WTC11 (cell line): ENCODE measurements at regions not wholly inside any gene's neighbourhood (a gene's known extent, or its start where the extent isn't known, plus 50 kb on each side); places are given as distances from the start of the nearest gene placed in this dataset.

Experiments used
- ATAC-seq: fragments of 200-7000 bp; cut with Tn5 transposase; 2 replicates; pipeline ENCODE4 v1.10.0; 2021; ENCODE audit warnings: mild to moderate bottlenecking, moderate library complexity
- CTCF ChIA-PET: fragments of 300-600 bp; sonication (Branson Sonifier 250); formaldehyde crosslinking; loops from one replicate; lab custom pipeline; 2021; ENCODE audit warnings: antibody characterized with exemption; lab: Charles Lee
- POLR2A ChIA-PET: fragments of 350-600 bp; sonication (Branson Sonifier 250); formaldehyde crosslinking; loops from one replicate; lab custom pipeline; 2021; ENCODE audit warnings: antibody characterized with exemption; lab: Charles Lee
- DNase-seq: peaks from one replicate; pipeline ENCODE4 v3.0.0; 2021; ENCODE audit warnings: low spot score
- H3K27ac Mint-ChIP-seq: 2 replicates; pipeline ENCODE4 v1.8.0; 2021; ENCODE audit warnings: mixed read lengths
- H3K27me3 Mint-ChIP-seq: 2 replicates; pipeline ENCODE4 v1.8.0; 2021; ENCODE audit warnings: low read depth, mild to moderate bottlenecking, moderate library complexity, mixed read lengths
- H3K36me3 Mint-ChIP-seq: 2 replicates; pipeline ENCODE4 v1.8.0; 2021; ENCODE audit warnings: mixed read lengths
- H3K4me1 Mint-ChIP-seq: 2 replicates; pipeline ENCODE4 v1.8.0; 2022; ENCODE audit warnings: mixed read lengths
- H3K4me3 Mint-ChIP-seq: 2 replicates; pipeline ENCODE4 v1.8.0; 2021; ENCODE audit warnings: mild to moderate bottlenecking, moderate library complexity, mixed read lengths
- H3K9me3 Mint-ChIP-seq: 2 replicates; pipeline ENCODE4 v1.8.0; 2021; ENCODE audit warnings: mixed read lengths
- CBFB ChIP-seq: sonication (generic); formaldehyde crosslinking; IDR thresholded peaks from 2 replicates; pipeline ENCODE4 v1.8.1; 2022; ENCODE audit warnings: mild to moderate bottlenecking, low read depth, missing genetic modification reagents
- CREB1 ChIP-seq: sonication (generic); formaldehyde crosslinking; IDR thresholded peaks from 2 replicates; pipeline ENCODE4 v1.8.0; 2023; ENCODE audit warnings: mild to moderate bottlenecking, missing genetic modification reagents
- EMX1 ChIP-seq: fragments of 250-450 bp; sonication (Bioruptor Pico); IDR thresholded peaks from 2 replicates; pipeline ENCODE4 v1.8.0; 2021; ENCODE audit warnings: mild to moderate bottlenecking
- ETV6 ChIP-seq: sonication (generic); formaldehyde crosslinking; IDR thresholded peaks from 2 replicates; pipeline ENCODE4 v1.8.1; 2022; ENCODE audit warnings: mild to moderate bottlenecking, missing genetic modification reagents
- GTF2I ChIP-seq: fragments of 250-450 bp; sonication (Bioruptor Pico); conservative IDR thresholded peaks from 2 replicates; pipeline ENCODE4 v1.4.0; 2021; ENCODE audit warnings: mild to moderate bottlenecking
- JAZF1 ChIP-seq: fragments of 250-450 bp; sonication (Bioruptor Pico); IDR thresholded peaks from 2 replicates; pipeline ENCODE4 v1.9.0; 2021; ENCODE audit warnings: moderate library complexity, mild to moderate bottlenecking, inconsistent platforms
- MXD4 ChIP-seq: fragments of 250-450 bp; sonication (Bioruptor Pico); IDR thresholded peaks from 2 replicates; pipeline ENCODE4 v1.8.0; 2021; ENCODE audit warnings: mild to moderate bottlenecking, moderate library complexity, borderline replicate concordance
- NFYB ChIP-seq: sonication (generic); formaldehyde crosslinking; conservative IDR thresholded peaks from 2 replicates; pipeline ENCODE4 v1.8.0; 2022; ENCODE audit warnings: low read depth, missing genetic modification reagents
- NR1H2 ChIP-seq: sonication (generic); formaldehyde crosslinking; IDR thresholded peaks from 2 replicates; pipeline ENCODE4 v1.9.0; 2021; ENCODE audit warnings: mild to moderate bottlenecking, moderate library complexity, missing genetic modification reagents
- NR3C1 ChIP-seq: sonication (generic); formaldehyde crosslinking; conservative IDR thresholded peaks from 2 replicates; pipeline ENCODE4 v1.8.1; 2023; ENCODE audit warnings: low read depth, mild to moderate bottlenecking, missing genetic modification reagents
- TP53 ChIP-seq: sonication (generic); formaldehyde crosslinking; IDR thresholded peaks from 2 replicates; pipeline ENCODE4 v1.8.1; 2023; ENCODE audit warnings: mild to moderate bottlenecking, missing genetic modification reagents
- ZBTB21 ChIP-seq: sonication (generic); formaldehyde crosslinking; IDR thresholded peaks from 2 replicates; pipeline ENCODE4 v1.8.1; 2023; ENCODE audit warnings: mild to moderate bottlenecking, missing genetic modification reagents, borderline replicate concordance
- ZNF138 ChIP-seq: sonication (generic); formaldehyde crosslinking; conservative IDR thresholded peaks from 2 replicates; pipeline ENCODE4 v1.8.1; 2022; ENCODE audit warnings: mild to moderate bottlenecking, moderate library complexity, missing genetic modification reagents
- ZNF396 ChIP-seq: fragments of 250-450 bp; sonication (Bioruptor Pico); IDR thresholded peaks from 2 replicates; pipeline ENCODE4 v1.8.0; 2021; ENCODE audit warnings: mild to moderate bottlenecking, moderate library complexity, borderline replicate concordance
- ZNF423 ChIP-seq: fragments of 250-450 bp; sonication (Bioruptor Pico); IDR thresholded peaks from 2 replicates; pipeline ENCODE4 v2.1.2; 2022; ENCODE audit warnings: mild to moderate bottlenecking, moderate library complexity
- ZNF671 ChIP-seq: fragments of 250-450 bp; sonication (Bioruptor Pico); IDR thresholded peaks from 2 replicates; pipeline ENCODE4 v1.8.0; 2021; ENCODE audit warnings: mild to moderate bottlenecking
- TF ChIP-seq, protein P1 (sequence below): sonication (generic); formaldehyde crosslinking; IDR thresholded peaks from 2 replicates; pipeline ENCODE4 v1.8.1; 2022; ENCODE audit warnings: missing genetic modification reagents, borderline replicate concordance
- TF ChIP-seq, protein P2 (sequence below): sonication (generic); formaldehyde crosslinking; IDR thresholded peaks from 2 replicates; pipeline ENCODE4 v1.8.1; 2023; ENCODE audit warnings: mild to moderate bottlenecking, missing genetic modification reagents, moderate library complexity
- TF ChIP-seq, protein P3 (sequence below): fragments of 250-450 bp; sonication (Bioruptor Pico); IDR thresholded peaks from 2 replicates; pipeline ENCODE4 v1.9.0; 2021; ENCODE audit warnings: mild to moderate bottlenecking
- TF ChIP-seq, protein P4 (sequence below): fragments of 250-450 bp; sonication (Bioruptor Pico); IDR thresholded peaks from 2 replicates; pipeline ENCODE4 v1.9.0; 2021; ENCODE audit warnings: mild to moderate bottlenecking
- TF ChIP-seq, protein P5 (sequence below): sonication (generic); formaldehyde crosslinking; IDR thresholded peaks from 2 replicates; pipeline ENCODE4 v1.8.1; 2023; ENCODE audit warnings: mild to moderate bottlenecking, missing genetic modification reagents, moderate library complexity
- TF ChIP-seq, protein P6 (sequence below): sonication (generic); formaldehyde crosslinking; IDR thresholded peaks from 2 replicates; pipeline ENCODE4 v1.8.1; 2022; ENCODE audit warnings: low read depth, mild to moderate bottlenecking, moderate library complexity, missing genetic modification reagents, borderline replicate concordance

DNA sequence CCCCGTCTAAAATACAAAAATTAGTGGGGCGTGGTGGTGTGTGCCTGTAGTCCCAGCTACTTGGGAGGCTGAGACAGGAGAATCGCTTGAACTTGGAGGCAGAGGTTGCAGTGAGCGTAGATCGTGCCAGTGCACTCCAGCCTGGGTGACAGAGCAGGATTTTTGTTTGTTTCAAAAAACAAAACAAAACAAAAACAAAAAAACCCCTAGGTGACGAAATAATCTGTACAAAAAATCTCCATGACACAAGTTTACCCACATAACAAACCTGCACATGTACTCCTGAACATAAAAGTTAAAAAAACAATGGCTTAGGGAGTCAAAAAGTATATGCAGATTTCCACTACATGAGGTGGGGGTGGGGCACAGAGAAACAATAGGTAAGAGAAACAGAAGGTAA lies 140.5 kb upstream of the ASIC2 start (continued):
- TF ChIP-seq, protein P1, sequence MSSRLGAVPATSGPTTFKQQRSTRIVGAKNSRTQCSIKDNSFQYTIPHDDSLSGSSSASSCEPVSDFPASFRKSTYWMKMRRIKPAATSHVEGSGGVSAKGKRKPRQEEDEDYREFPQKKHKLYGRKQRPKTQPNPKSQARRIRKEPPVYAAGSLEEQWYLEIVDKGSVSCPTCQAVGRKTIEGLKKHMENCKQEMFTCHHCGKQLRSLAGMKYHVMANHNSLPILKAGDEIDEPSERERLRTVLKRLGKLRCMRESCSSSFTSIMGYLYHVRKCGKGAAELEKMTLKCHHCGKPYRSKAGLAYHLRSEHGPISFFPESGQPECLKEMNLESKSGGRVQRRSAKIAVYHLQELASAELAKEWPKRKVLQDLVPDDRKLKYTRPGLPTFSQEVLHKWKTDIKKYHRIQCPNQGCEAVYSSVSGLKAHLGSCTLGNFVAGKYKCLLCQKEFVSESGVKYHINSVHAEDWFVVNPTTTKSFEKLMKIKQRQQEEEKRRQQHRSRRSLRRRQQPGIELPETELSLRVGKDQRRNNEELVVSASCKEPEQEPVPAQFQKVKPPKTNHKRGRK (CRISPR knock-in tag) = no peak
- TF ChIP-seq GTF2I (CRISPR knock-in tag) (no peak), ZNF671 (CRISPR knock-in tag) (no peak), ZNF138 (CRISPR knock-in tag) (no peak), ZNF396 (no peak)

DNA sequence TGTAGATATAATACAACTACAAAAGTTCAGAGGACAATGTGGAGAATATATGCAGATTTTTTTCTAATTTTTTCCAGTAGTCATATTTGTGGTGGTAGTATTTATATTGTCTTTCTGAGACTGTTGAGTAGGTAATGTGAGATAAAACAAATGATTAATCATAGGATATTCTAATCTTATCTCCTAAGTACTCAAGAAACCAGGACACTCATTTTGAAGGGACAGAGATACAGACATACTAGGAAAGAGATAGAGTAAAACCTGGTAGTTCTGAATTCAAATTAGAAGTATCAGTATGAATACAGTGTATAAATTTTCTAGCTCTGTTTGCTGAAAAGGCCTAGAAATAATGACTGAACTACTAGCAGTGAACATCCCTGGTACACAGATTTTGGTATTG lies 141.7 kb upstream of the ASIC2 start:
- no peak overlapping the region for H3K4me3 Mint-ChIP-seq

DNA sequence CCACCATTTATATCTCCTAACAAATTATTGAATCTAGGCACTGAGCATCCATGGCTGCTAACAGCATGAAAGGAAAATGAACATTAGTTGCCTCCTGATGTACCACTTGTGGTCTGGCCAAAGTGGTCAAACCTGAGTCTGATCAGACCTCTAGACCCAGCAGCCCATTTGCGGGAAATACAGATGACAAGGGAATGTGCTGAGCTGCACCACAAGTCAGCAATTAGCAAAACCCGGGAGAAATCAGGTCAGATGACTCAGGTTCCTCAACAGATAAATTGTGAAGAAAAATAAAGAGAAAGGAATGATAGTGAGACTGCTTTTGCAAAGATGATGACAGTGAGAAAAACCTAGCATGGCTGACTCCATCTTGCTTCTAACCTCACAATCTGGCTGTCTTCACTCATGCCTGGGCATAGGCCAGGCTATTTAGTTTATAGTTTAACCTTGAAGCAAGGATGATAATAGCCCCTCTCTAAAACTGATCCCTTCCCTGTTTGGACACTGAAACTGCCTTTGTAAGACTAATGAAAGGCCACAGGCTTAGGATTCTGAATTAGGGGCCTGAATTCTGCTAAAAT lies 142.7 kb upstream of the ASIC2 start:
- ChIA-PET CTCF (no interaction called here), POLR2A (no interaction called here)
- H3K4me1 Mint-ChIP-seq = no peaks in the 10 kb centered on the region
- H3K27me3 Mint-ChIP-seq = no peaks in the 10 kb centered on the region; the same call in none of the 2 replicates
- ATAC-seq (no peak), DNase-seq (no peak)
- H3K27ac Mint-ChIP-seq = no peak overlapping the region
- TF ChIP-seq, protein P1 (CRISPR knock-in tag) = no peak
- TF ChIP-seq, protein P2, sequence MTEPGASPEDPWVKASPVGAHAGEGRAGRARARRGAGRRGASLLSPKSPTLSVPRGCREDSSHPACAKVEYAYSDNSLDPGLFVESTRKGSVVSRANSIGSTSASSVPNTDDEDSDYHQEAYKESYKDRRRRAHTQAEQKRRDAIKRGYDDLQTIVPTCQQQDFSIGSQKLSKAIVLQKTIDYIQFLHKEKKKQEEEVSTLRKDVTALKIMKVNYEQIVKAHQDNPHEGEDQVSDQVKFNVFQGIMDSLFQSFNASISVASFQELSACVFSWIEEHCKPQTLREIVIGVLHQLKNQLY (CRISPR knock-in tag) = no peak
- TF ChIP-seq NFYB (CRISPR knock-in tag) = no peak
- H3K36me3 Mint-ChIP-seq = no peaks in the 10 kb centered on the region
- H3K4me3 Mint-ChIP-seq = no peak overlapping the region
- H3K9me3 Mint-ChIP-seq = peaks cover 5% of the 10 kb centered on the region; the same call in 1 of the 2 replicates

More for the DNA sequence above, 141.7 kb upstream of the ASIC2 start:
- H3K27me3 Mint-ChIP-seq = peaks cover 4% of the 10 kb centered on the region
- no peaks in the 10 kb centered on the region for H3K36me3 Mint-ChIP-seq
- ChIA-PET POLR2A (no interaction called here), CTCF (no interaction called here)
- no peaks in the 10 kb centered on the region for H3K4me1 Mint-ChIP-seq
- no peak overlapping the region for H3K27ac Mint-ChIP-seq
- H3K9me3 Mint-ChIP-seq = peaks cover 5% of the 10 kb centered on the region; the same call in 1 of the 2 replicates
- no peak for ATAC-seq
- TF ChIP-seq ZBTB21 (CRISPR knock-in tag) (no peak), EMX1 (CRISPR knock-in tag) (no peak), ETV6 (CRISPR knock-in tag) (no peak)
- TF ChIP-seq, all 79 proteins: peak for 0
- no peak for DNase-seq

DNA sequence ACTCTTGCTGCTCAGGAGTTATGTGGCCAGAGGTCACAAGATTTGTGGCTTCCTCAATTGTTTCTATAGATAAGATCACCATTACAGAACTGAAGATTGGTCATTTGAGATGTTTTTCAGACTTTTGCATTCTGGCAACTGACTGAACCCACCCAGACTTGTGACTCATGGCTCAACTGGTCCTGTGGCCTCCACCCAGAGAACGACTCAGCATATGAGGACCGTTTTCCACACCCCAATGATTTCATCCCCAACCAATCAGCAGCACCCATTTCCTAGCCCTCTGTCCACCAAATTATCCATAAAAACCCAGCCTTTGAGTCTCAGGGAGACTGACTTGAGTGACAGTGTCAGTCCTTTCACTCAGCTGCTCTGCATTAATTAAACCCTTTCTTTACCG lies 143.2 kb upstream of the ASIC2 start:
- ATAC-seq (no peak), DNase-seq (no peak)
- POLR2A ChIA-PET = no interaction called here

More for the DNA sequence above, 143.2 kb upstream of the ASIC2 start:
- Mint-ChIP-seq H3K27ac (no peak overlapping the region), H3K36me3 (no peaks in the 10 kb centered on the region), H3K9me3 (peaks cover 6% of the 10 kb centered on the region), H3K4me1 (no peaks in the 10 kb centered on the region), H3K27me3 (no peaks in the 10 kb centered on the region; the same call in 1 of the 2 replicates), H3K4me3 (no peak overlapping the region)
- CTCF ChIA-PET = no interaction called here
- no peak for TF ChIP-seq CREB1
- TF ChIP-seq, protein P3, sequence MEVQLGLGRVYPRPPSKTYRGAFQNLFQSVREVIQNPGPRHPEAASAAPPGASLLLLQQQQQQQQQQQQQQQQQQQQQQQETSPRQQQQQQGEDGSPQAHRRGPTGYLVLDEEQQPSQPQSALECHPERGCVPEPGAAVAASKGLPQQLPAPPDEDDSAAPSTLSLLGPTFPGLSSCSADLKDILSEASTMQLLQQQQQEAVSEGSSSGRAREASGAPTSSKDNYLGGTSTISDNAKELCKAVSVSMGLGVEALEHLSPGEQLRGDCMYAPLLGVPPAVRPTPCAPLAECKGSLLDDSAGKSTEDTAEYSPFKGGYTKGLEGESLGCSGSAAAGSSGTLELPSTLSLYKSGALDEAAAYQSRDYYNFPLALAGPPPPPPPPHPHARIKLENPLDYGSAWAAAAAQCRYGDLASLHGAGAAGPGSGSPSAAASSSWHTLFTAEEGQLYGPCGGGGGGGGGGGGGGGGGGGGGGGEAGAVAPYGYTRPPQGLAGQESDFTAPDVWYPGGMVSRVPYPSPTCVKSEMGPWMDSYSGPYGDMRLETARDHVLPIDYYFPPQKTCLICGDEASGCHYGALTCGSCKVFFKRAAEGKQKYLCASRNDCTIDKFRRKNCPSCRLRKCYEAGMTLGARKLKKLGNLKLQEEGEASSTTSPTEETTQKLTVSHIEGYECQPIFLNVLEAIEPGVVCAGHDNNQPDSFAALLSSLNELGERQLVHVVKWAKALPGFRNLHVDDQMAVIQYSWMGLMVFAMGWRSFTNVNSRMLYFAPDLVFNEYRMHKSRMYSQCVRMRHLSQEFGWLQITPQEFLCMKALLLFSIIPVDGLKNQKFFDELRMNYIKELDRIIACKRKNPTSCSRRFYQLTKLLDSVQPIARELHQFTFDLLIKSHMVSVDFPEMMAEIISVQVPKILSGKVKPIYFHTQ = no peak
- TF ChIP-seq NR3C1 (CRISPR knock-in tag) = no peak
- TF ChIP-seq, protein P4, sequence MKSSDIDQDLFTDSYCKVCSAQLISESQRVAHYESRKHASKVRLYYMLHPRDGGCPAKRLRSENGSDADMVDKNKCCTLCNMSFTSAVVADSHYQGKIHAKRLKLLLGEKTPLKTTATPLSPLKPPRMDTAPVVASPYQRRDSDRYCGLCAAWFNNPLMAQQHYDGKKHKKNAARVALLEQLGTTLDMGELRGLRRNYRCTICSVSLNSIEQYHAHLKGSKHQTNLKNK = no peak
- no peak for TF ChIP-seq ZNF423 (CRISPR knock-in tag)
- no peak for TF ChIP-seq NR1H2 (CRISPR knock-in tag)
- TF ChIP-seq TP53 = no peak
- no peak for TF ChIP-seq CBFB (CRISPR knock-in tag)
- TF ChIP-seq, protein P5, sequence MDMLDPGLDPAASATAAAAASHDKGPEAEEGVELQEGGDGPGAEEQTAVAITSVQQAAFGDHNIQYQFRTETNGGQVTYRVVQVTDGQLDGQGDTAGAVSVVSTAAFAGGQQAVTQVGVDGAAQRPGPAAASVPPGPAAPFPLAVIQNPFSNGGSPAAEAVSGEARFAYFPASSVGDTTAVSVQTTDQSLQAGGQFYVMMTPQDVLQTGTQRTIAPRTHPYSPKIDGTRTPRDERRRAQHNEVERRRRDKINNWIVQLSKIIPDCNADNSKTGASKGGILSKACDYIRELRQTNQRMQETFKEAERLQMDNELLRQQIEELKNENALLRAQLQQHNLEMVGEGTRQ (CRISPR knock-in tag) = no peak
- TF ChIP-seq JAZF1 (CRISPR knock-in tag) = no peak
- TF ChIP-seq MXD4 (CRISPR knock-in tag) = no peak
- TF ChIP-seq, protein P6, sequence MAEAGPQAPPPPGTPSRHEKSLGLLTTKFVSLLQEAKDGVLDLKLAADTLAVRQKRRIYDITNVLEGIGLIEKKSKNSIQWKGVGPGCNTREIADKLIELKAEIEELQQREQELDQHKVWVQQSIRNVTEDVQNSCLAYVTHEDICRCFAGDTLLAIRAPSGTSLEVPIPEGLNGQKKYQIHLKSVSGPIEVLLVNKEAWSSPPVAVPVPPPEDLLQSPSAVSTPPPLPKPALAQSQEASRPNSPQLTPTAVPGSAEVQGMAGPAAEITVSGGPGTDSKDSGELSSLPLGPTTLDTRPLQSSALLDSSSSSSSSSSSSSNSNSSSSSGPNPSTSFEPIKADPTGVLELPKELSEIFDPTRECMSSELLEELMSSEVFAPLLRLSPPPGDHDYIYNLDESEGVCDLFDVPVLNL (CRISPR knock-in tag) = no peak
- TF ChIP-seq, all 79 proteins: peak for 0
